Keratinocyte (primary cell): ENCODE measurements at regions not wholly inside any gene's neighbourhood (a gene's known extent, or its start where the extent isn't known, plus 50 kb on each side); places are given as distances from the start of the nearest gene placed in this dataset.

Source experiments
- DNase-seq: peaks from one replicate; pipeline ENCODE4 v3.0.0-alpha.2; 2011; ENCODE audit warnings: low read depth, missing footprints, low spot score
- FAIRE-seq: peaks from 2 replicates; lab custom pipeline; 2011; peaks lifted over from hg19 to GRCh38; lab: Jason Lieb, UNC
- H2AFZ ChIP-seq: 2 replicates; pipeline ENCODE4 v1.6.0; 2012; ENCODE audit warnings: low read length, control low read depth, inconsistent platforms; ENCODE audit not compliant: control insufficient read depth
- H3K27ac ChIP-seq: 2 replicates; pipeline ENCODE4 v1.5.1; 2011; ENCODE audit warnings: low read length; ENCODE audit not compliant: control insufficient read depth, insufficient read depth
- H3K27me3 ChIP-seq: 3 replicates; pipeline ENCODE4 v1.6.0; 2011; ENCODE audit warnings: low read length; ENCODE audit not compliant: control insufficient read depth, insufficient read depth; ENCODE audit errors: extremely low read depth
- H3K36me3 ChIP-seq, 2 experiments: 2 replicates in 1 of 2; 3 replicates in 1 of 2; pipeline ENCODE4 v1.5.1; 2011; ENCODE audit warnings: low read length in 2 of 2, mild to moderate bottlenecking in 1 of 2; ENCODE audit not compliant: control insufficient read depth in 2 of 2, insufficient read depth in 2 of 2; ENCODE audit errors: extremely low read depth in 1 of 2
- H3K4me1 ChIP-seq: 3 replicates; pipeline ENCODE4 v1.5.1; 2011; ENCODE audit warnings: low read length; ENCODE audit not compliant: control insufficient read depth, insufficient read depth; ENCODE audit errors: extremely low read depth
- H3K4me2 ChIP-seq: 3 replicates; pipeline ENCODE4 v1.6.0; 2011; ENCODE audit warnings: low read depth, low read length; ENCODE audit not compliant: control insufficient read depth, insufficient read depth; ENCODE audit errors: extremely low read depth
- H3K4me3 ChIP-seq, 3 experiments: fragments of 200-600 bp in 1 of 3; sonication (generic) in 1 of 3; 2 replicates in 2 of 3; 3 replicates in 1 of 3; pipeline ENCODE4 v1.5.1; 2011 to 2016; ENCODE audit warnings: low read length in 3 of 3, mild to moderate bottlenecking in 3 of 3, control low read depth in 2 of 3, inconsistent platforms in 1 of 3, low read depth in 1 of 3, mixed read lengths in 1 of 3, mixed run types in 1 of 3, moderate library complexity in 1 of 3; ENCODE audit not compliant: control insufficient read depth in 2 of 3, insufficient read depth in 2 of 3; ENCODE audit errors: extremely low read depth in 1 of 3
- H3K79me2 ChIP-seq: 2 replicates; pipeline ENCODE4 v1.6.0; 2012; ENCODE audit warnings: low read length; ENCODE audit not compliant: control insufficient read depth, insufficient read depth
- H3K9ac ChIP-seq: 3 replicates; pipeline ENCODE4 v1.6.0; 2011; ENCODE audit warnings: low read length; ENCODE audit not compliant: control insufficient read depth, insufficient read depth; ENCODE audit errors: extremely low read depth
- H3K9me1 ChIP-seq: 3 replicates; pipeline ENCODE4 v1.6.0; 2011; ENCODE audit warnings: low read length; ENCODE audit not compliant: control insufficient read depth, insufficient read depth; ENCODE audit errors: extremely low read depth
- H3K9me3 ChIP-seq: 2 replicates; pipeline ENCODE4 v1.5.1; 2012; ENCODE audit warnings: low read depth, low read length; ENCODE audit not compliant: control insufficient read depth
- H4K20me1 ChIP-seq: 3 replicates; pipeline ENCODE4 v1.6.0; 2011; ENCODE audit warnings: low read length; ENCODE audit not compliant: control insufficient read depth, insufficient read depth; ENCODE audit errors: extremely low read depth
- CTCF ChIP-seq, 3 experiments: IDR thresholded peaks in 1 of 3; conservative IDR thresholded peaks in 1 of 3; optimal IDR thresholded peaks in 1 of 3; 2 replicates in 2 of 3; 3 replicates in 1 of 3; pipeline versions ENCODE3 to v1.5.1; 2011; ENCODE audit warnings: low read length in 3 of 3, mild to moderate bottlenecking in 3 of 3, moderate library complexity in 2 of 3, control low read depth in 1 of 3, inconsistent platforms in 1 of 3; ENCODE audit not compliant: insufficient read depth in 2 of 3; ENCODE audit errors: extremely low read depth in 1 of 3
- EZH2 ChIP-seq: IDR thresholded peaks from one replicate; pipeline ENCODE4 v1.6.1; 2012; ENCODE audit warnings: inconsistent platforms, mild to moderate bottlenecking, low read length, moderate library complexity
- dilution Hi-C: fragments of 300-500 bp; cut with MboI; formaldehyde crosslinking; loops from one replicate; pipeline ENCODE4 v1.7.0; 2020; ENCODE audit warnings: low sequenced_read_pairs; ENCODE audit not compliant: extremely low pct_ligation_motif_present

- dilution Hi-C loops: no loop called here
- Histone ChIP-seq H3K9me1 (no peaks in the 10 kb centered on the region), H3K4me1 (no peaks in the 10 kb centered on the region), H3K9me3 (peaks cover 8% of the 10 kb centered on the region), H4K20me1 (no peaks in the 10 kb centered on the region), H3K79me2 (no peaks in the 10 kb centered on the region), H3K4me3 (no peak overlapping the region), H3K4me2 (no peak overlapping the region), H3K9ac (no peak overlapping the region), H3K27me3 (no peaks in the 10 kb centered on the region), H2AFZ (no peak overlapping the region), H3K27ac (no peak overlapping the region), H3K36me3 (no peaks in the 10 kb centered on the region)
- DNase-seq (no peak), FAIRE-seq (no peak)
- TF ChIP-seq EZH2 (no peak), CTCF (optimal IDR thresholded peaks at IDR 0.05 in 1 of 3, IDR thresholded peaks at IDR 0.05 in 1 of 3, conservative IDR thresholded peaks at IDR 0.05 in 1 of 3; ENCODE audit: extremely low read depth in 1 of 3, insufficient read depth in 2 of 3, low read length in 3 of 3) (no peak)
Observed at GRCh38 chr22:48959496-48959895, 868.2 kb downstream of the BRD1 start.

- no peak overlapping the region for H3K4me3 ChIP-seq
- no peak for DNase-seq
- TF ChIP-seq EZH2 (no peak), CTCF (optimal IDR thresholded peaks at IDR 0.05 in 1 of 3, IDR thresholded peaks at IDR 0.05 in 1 of 3, conservative IDR thresholded peaks at IDR 0.05 in 1 of 3; ENCODE audit: extremely low read depth in 1 of 3, insufficient read depth in 2 of 3, low read length in 3 of 3) (no peak)
- H3K9ac ChIP-seq: no peak overlapping the region
- H3K4me1 ChIP-seq: no peaks in the 10 kb centered on the region
- H3K36me3 ChIP-seq: no peaks in the 10 kb centered on the region
- no peaks in the 10 kb centered on the region for H3K9me1 ChIP-seq
- H3K79me2 ChIP-seq: no peaks in the 10 kb centered on the region
- no peaks in the 10 kb centered on the region for H4K20me1 ChIP-seq
- dilution Hi-C loops: no loop called here
- no peak overlapping the region for H3K27ac ChIP-seq
- no peak for FAIRE-seq
- no peak overlapping the region for H3K4me2 ChIP-seq
- H3K9me3 ChIP-seq: peaks cover 8% of the 10 kb centered on the region
- H3K27me3 ChIP-seq: no peaks in the 10 kb centered on the region
- no peak overlapping the region for H2AFZ ChIP-seq
Observed at GRCh38 chr22:48957987-48958321, 869.7 kb downstream of the BRD1 start.
